ENCODE measurements at regions not wholly inside any gene's neighbourhood (a gene's known extent, or its start where the extent isn't known, plus 50 kb on each side); places are given as distances from the start of the nearest gene placed in this dataset.
"Not testable (repeated sequence)": the region's sequence is repeated elsewhere in the genome, so short reads cannot be mapped to it uniquely, and the experiment has no call there.

- no peaks in the 10 kb centered on the region for H3K4me1 ChIP-seq
- TF ChIP-seq CTCF (IDR thresholded peaks at IDR 0.05) (no peak), POLR2A (IDR thresholded peaks at IDR 0.05) (no peak)
- no peak for DNase-seq
- WGBS, 2 donors: 70 to 79% methylated on average over 3 of the region's 3 CpGs
- intact Hi-C loops (cut with DNase I; ENCODE audit: low total_unique reads): no loop called here
- H3K27ac ChIP-seq: no peak overlapping the region
- H3K4me3 ChIP-seq: no peak overlapping the region
- H3K36me3 ChIP-seq (ENCODE audit: low read depth, missing control alignments): no peaks in the 10 kb centered on the region
- H3K27me3 ChIP-seq: no peaks in the 10 kb centered on the region
- H3K9me3 ChIP-seq: no peaks in the 10 kb centered on the region
Measured at GRCh38 chr2:5612666-5613065, 79.5 kb upstream of the SOX11 start.

DNA sequence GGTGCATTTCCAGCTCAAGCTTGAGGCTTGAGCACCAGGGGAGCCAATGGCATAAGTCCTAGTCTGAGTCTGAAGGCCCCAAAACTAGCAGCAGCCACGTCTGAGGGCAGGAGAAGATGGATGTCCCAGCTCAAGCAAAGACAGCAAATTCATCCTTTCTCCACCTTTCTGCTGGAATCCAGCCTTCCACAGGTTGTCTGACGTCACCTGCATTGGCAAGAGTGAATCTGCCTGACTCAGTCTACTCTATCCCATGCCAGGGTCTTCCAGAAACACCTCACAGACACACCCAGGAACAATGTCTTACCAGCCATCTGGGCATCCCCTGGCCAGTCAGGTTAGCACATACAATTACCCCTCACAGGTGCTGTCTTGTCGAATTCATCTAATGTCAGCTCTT is 76.2 kb upstream of the SOX11 start:
- Histone ChIP-seq H3K27me3 (no peaks in the 10 kb centered on the region), H3K4me3 (no peak overlapping the region), H3K9me3 (no peaks in the 10 kb centered on the region), H3K36me3 (ENCODE audit: low read depth, missing control alignments) (no peaks in the 10 kb centered on the region), H3K27ac (no peak overlapping the region), H3K4me1 (no peaks in the 10 kb centered on the region)
- no peak for TF ChIP-seq CTCF (IDR thresholded peaks at IDR 0.05)
- no peak for TF ChIP-seq POLR2A (IDR thresholded peaks at IDR 0.05)
- intact Hi-C loops (cut with DNase I; ENCODE audit: low total_unique reads): no loop called here
- WGBS, 2 donors: 80 to 91% methylated on average over 3 of the region's 3 CpGs
- DNase-seq: no peak

DNA sequence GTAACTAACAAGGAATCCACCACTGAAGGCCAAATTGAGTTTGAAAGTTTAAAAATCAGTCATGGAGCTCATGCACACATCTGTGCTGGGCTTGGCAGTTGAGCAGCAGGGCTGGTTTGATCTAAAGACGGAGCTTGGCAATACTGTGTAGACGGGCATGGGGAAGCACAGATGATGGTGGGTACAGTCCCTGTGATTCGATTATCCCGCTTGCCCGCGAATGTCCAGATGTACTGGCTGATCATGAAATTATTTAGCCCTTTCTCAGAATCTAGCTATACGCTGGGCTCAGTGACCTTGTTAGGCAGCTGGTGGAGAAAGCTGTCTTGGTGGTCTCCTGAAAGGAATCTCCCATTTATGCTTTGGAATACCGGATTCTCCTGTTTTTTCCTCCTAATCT is 74.8 kb upstream of the SOX11 start:
- 77 to 85% methylated on average over 8 of the region's 8 CpGs for WGBS, 2 donors
- TF ChIP-seq CTCF (IDR thresholded peaks at IDR 0.05) (no peak), POLR2A (IDR thresholded peaks at IDR 0.05) (no peak)
- no peak for DNase-seq

DNA sequence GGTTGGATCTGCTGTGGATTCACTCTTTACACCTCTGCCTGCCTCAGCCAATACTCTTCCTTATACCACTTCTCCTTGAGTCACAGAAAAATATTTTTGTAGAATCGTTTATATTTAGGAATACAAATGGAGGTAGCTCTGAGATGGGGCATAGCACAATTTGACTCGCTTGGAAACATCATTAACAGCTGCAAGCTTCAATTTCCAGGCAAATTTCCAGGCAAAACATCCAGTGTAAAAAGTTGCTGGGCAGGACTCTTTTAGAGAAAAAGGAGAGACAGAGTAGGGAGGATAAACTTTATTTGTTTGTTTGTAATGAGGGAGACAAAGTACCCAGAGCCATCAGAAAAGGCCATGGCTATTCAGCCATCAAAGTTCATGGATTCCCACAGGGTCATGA is 74.4 kb upstream of the SOX11 start:
- H3K4me1 ChIP-seq: no peaks in the 10 kb centered on the region
- DNase-seq: no peak
- H3K27me3 ChIP-seq: no peaks in the 10 kb centered on the region
- no peaks in the 10 kb centered on the region for H3K9me3 ChIP-seq
- H3K36me3 ChIP-seq (ENCODE audit: low read depth, missing control alignments): no peaks in the 10 kb centered on the region
- WGBS, 2 donors: 58 to 67% methylated on average over 2 of the region's 2 CpGs
- intact Hi-C loops (cut with DNase I; ENCODE audit: low total_unique reads): no loop called here
- no peak overlapping the region for H3K4me3 ChIP-seq
- TF ChIP-seq POLR2A (IDR thresholded peaks at IDR 0.05) (no peak), CTCF (IDR thresholded peaks at IDR 0.05) (no peak)
- no peak overlapping the region for H3K27ac ChIP-seq

More for the DNA sequence above, 74.8 kb upstream of the SOX11 start:
- Histone ChIP-seq H3K27ac (no peak overlapping the region), H3K4me1 (no peaks in the 10 kb centered on the region), H3K27me3 (no peaks in the 10 kb centered on the region), H3K36me3 (ENCODE audit: low read depth, missing control alignments) (no peaks in the 10 kb centered on the region), H3K9me3 (no peaks in the 10 kb centered on the region), H3K4me3 (no peak overlapping the region)
- intact Hi-C loops (cut with DNase I; ENCODE audit: low total_unique reads): no loop called here

GRCh38 chr2:5618271-5618670 is 73.9 kb upstream of the SOX11 start:
- TF ChIP-seq POLR2A (IDR thresholded peaks at IDR 0.05): no peak
- TF ChIP-seq CTCF (IDR thresholded peaks at IDR 0.05): no peak
- no peak overlapping the region for H3K4me3 ChIP-seq
- H3K27ac ChIP-seq: no peak overlapping the region
- H3K9me3 ChIP-seq: no peaks in the 10 kb centered on the region
- intact Hi-C loops (cut with DNase I; ENCODE audit: low total_unique reads): no loop called here
- H3K36me3 ChIP-seq (ENCODE audit: low read depth, missing control alignments): no peaks in the 10 kb centered on the region
- H3K27me3 ChIP-seq: no peaks in the 10 kb centered on the region
- 48 to 57% methylated on average over 4 of the region's 4 CpGs for WGBS, 2 donors
- no peaks in the 10 kb centered on the region for H3K4me1 ChIP-seq
- no peak for DNase-seq

GRCh38 chr2:5625556-5626065 is 66.6 kb upstream of the SOX11 start:
- intact Hi-C loops (cut with DNase I; ENCODE audit: low total_unique reads); H3K27me3 ChIP-seq; H3K27ac ChIP-seq; H3K9me3 ChIP-seq; H3K4me1 ChIP-seq; DNase-seq; H3K36me3 ChIP-seq (ENCODE audit: low read depth, missing control alignments); H3K4me3 ChIP-seq: not testable (repeated sequence)
- WGBS, 2 donors: 80 to 85% methylated on average over 5 of the region's 5 CpGs

DNA sequence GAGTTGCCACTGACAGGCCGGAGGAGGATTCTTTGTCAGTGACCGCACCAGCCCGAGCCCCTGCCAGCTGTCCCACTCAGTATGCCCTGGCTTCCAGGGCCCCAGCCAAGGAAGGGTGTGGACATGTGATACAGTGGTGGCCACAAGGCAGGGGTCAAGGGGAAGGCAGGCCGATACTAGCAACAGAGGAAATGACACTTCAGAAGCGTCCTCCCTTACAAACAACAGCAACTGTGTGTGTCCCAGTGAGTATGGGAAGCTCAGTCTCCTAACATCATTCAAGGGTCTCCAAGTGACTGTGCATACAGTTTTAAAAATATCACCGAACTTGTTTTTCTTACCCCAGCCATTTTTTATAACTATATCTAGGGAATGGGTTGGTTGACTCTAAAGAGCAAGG is 63.7 kb upstream of the SOX11 start:
- H3K4me1 ChIP-seq; DNase-seq; intact Hi-C loops (cut with DNase I; ENCODE audit: low total_unique reads); H3K27ac ChIP-seq; H3K36me3 ChIP-seq (ENCODE audit: low read depth, missing control alignments); H3K4me3 ChIP-seq; H3K9me3 ChIP-seq; H3K27me3 ChIP-seq: not testable (repeated sequence)
- WGBS, 2 donors: 69% methylated on average over 3 of the region's 6 CpGs; no CpG with 5 or more reads in 1 of the 2 donors

GRCh38 chr2:5629510-5629909 is 62.7 kb upstream of the SOX11 start:
- H3K27ac ChIP-seq; DNase-seq; H3K4me1 ChIP-seq; H3K36me3 ChIP-seq (ENCODE audit: low read depth, missing control alignments); H3K9me3 ChIP-seq; H3K4me3 ChIP-seq; intact Hi-C loops (cut with DNase I; ENCODE audit: low total_unique reads); H3K27me3 ChIP-seq: not testable (repeated sequence)
- WGBS, 2 donors: 81 to 89% methylated on average over 11 of the region's 11 CpGs
